ENCODE measurements at regions not wholly inside any gene's neighbourhood (a gene's known extent, or its start where the extent isn't known, plus 50 kb on each side); places are given as distances from the start of the nearest gene placed in this dataset.

DNA sequence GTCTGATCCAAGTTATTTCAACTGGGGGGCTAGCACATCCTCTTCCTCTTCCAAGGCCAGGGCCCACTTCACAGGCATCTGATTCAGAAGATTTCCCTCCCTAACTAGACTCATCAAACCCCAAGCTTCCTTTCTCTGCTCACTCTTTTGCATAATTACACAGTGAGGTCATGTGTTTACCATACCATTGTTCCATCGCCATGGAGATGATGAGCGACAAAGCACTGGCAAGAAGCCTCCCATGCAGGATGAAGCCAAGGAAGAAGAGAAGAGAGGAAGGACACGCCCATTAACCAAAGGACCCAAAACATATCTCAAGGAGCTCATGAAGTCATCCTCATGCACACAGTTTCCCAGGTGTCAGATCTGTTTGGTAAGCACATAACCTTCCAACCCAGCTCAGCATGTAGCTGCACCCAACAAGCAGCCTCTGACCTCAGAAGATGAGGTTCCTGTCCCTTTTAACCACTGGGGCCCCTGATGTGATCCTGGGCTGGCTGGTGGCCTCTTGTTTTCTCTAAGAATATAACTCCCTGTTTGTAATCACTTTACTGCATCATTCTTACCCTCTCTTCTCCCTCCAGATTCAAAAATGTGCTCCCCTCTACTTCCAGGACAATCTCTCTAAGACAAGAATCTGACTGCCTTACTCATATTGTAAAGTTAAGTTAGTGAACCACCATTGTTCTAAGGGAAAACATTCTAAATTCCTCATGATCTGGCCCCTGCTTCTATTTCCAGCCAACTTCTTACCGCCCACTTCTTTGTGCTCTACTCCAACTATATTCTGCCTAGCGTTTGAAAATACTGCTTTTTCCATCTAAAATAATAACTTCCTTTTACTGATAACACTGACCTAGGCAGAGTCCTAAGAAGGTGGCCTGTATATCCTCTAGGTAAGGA is 190.1 kb downstream of the TTC32 start:
- peak; percentile 95 for DNase-seq

DNA sequence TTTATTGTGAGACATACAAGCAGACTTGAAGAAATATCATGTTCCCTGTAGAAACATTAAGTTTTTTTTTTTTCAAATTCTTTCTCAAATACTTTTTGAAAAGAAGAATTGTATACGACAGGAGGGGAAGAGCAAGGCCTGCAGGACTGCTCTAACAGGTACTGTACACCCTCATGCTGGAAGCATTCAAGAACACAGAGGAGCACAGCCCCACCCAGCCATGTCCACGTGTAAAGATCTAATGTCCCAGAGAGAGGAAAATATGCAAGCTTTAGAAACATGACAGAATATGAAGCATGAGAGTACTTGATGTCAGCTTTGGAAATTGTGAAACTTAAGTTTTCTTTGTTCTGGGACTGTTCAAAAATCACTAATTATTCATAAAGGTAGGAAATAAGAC is 191.6 kb downstream of the TTC32 start:
- DNase-seq, result no peak

DNA sequence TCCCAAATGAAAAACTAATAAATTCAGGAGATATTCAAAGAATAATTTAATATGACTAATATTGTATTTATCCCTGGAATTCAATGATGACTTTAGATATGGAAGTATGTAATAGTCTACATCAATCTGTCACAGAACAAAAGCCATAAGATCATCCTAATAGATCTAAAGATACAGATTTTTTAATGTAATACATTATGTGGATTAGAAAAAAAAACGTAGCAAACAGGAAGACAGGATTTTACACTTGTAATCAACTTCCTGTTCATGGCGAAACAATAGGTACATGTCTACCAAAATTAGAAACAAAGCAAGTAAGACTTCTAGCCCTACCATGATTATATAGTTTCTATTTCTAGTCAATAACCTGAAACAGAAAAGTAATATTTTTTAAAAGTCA is 192.2 kb downstream of the TTC32 start:
- DNase-seq, result no peak

DNA sequence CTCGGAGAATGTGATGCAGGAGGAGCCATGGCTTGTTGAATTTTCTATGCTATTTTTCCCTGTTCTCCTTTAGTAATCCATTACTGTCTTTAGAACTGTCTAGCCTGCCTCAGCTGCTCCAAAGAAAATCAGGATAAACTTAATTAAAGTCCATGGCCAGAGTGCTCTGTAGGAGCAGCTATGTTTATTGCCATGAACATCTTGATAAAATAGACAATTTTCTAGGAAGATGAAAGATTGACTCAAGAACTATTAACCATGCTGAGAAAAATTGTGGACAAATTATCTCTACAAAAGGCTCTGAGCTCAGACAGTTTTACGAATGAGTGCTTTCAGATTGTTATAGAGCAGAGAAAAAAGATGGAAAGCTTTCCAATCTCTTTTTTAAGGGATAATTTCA is 193.0 kb downstream of the TTC32 start:
- no peak for DNase-seq

DNA sequence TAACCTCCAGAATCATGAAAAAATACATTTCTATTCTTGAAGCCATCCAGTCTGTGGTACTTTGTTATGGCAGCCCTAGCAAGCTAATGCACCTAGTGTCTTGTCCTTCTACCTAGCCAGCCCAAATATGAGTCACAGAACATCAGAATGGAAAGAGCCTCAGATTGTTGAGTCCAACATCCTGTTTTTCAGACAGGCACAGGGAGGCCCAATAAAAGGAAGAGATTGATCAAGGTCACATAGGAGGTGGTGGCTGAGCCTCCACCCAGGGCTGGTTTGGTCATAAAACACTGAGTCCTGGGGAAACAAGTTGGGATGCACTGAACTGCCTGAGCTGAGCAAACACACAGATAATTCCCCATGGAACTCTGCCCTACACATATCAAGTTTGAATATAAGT is 195.5 kb downstream of the TTC32 start:
- DNase-seq, result no peak

DNA sequence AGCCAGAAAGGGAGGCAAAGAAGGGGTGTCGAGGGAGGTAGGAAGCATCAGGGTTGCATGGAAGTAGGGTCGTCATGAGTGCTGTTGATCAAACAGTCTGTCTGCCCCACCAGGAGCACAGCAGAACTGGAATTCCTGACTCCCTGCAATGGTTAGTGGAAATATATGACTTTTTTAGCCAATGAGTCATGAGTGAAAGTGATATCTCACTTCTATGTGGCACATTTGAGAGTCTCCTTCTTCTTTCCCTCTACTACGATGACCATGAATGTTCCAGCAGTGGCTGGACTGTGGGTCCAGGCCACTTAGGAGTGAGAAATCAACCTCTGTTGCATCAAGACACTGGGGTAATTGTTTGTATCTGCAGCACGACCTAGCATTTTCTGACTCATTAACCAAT is 199.5 kb downstream of the TTC32 start:
- DNase-seq, result no peak

DNA sequence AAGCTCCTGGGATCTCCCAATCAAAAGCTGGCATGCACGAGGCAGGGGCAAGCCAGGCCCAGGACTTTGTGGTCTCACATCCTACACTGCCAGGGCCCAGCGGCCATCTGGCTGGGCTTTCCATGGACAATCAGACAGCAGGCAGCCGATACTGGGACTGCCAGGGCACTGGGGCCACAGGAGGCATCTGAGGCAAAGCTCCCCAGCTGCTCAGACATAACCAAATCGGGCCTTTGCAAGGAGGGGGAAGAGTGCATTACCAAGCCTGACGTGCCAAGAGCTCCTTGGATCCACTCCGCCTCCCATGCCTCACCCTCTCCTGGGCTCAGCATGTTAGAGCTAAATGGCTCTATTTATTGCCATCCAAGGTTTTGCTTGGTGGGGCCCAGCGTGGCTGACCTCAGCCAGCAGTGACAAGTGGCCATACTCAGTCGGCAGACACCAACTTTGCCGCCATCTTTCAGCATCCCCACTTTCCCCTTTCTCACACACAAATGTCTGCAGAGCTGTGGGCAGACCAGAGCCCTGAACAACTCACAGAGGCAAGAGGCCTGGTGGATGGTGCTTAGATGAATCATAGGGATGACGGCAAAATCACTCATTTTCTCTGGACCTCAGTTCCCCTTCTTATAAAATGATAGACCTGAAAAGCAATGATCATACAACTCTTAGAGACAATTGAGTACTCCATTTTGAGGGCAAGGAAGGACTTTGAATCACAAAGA is 200.8 kb downstream of the TTC32 start:
- peak; percentile 46 for DNase-seq

DNA sequence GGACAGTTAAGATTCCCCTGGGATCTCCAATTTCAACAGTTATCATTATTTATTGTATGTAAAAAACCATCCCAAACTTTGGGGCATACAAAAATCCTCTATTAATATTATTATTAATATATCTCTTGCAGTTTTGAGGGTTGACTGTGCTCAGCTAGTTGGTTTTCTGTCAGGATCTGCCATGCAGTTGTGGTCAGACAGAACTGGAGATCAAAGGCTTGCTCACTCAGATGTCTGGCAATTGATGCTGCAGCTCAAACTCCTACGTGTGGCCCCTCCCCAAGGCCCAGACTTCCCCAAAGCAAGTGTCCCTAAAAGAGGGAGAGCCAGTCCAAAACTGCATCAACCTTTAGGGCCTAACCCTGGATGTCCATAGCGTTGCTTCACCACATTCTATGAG is 204.7 kb downstream of the TTC32 start:
- DNase-seq, result no peak

DNA sequence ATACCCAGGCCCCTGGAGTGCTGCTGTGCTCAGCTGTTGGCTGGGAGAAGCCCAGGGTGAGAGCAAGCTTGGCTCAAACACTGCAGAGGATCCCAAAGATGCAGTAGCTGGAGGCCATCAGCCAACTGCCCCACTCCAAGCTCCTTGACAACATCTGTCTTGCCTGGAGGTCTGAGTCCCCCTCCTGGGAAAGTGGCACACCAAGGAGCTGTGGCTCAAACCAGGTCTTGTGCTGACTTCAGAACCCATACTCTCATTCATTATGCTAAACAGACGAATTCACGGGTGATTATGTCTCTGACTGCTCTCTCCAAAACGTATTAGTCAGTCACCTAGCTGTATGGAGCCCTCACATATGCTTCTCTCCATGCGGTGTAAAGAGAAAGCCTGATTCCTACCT is 206.1 kb downstream of the TTC32 start:
- no peak for DNase-seq

DNA sequence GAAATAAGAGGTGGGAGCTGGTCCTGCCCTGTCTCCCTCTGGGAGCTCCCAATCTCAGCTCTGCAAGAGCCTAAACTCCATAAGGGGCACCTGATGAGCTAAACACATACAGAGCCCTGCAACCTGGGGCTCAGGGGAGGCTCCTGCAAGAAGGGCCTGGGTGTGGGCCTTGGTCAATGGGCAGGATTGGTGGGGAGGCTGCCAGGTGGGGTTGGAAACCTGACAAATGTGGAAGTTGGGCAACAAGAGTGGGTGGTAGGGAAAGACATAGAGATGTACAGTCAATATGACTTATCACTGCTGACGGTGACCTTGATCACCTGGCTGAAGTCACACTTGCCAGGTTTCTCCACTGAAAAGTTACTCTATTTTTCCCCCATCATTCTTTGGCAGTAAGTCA is 209.9 kb downstream of the TTC32 start:
- DNase-seq, result no peak

DNA sequence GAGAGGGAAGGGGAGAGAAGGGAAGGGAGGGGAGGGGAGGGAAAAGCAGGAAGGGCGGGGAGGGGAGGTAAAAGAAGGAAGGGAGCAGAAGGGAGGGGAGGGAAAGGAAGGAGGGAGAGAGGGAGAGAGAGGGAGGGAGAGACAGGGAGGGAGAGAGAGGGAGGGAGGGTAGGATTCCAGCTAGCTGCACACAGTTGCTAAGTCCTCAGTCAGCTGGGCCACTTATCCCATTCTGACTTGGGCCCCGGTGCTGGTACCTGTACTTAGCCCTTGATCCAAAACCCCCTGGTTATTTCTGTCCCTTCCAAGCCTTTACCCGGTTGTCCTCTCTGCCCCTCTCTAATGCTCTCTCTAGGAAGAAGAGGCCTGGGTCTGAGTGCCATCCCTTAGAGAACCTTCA is 211.4 kb downstream of the TTC32 start:
- no peak for DNase-seq

DNA sequence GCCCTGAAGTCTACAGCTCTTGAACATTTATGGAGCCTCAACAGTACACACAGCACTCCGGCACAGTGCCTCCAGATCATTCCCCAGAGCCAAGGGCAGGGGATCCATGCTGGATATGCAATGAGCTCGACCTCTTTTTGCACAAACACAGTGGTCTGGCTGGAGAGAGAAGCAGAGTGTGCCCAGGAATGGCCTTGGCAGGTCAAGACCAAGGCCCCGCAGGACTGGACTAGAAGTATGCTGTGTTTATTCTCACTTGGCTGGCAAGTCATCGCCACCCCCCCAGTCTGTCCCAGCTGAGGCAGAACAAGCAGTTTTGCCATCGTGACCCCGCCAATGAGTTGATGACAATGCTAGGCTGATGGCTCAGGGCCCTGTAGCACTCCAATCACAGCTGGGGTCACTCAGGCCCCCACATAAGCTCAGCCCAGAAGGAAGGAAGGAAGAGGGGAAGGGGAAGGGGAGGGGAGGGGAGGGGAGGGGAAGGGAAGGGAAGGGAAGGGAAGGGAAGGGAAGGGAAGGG is 212.1 kb downstream of the TTC32 start:
- no peak for DNase-seq

DNA sequence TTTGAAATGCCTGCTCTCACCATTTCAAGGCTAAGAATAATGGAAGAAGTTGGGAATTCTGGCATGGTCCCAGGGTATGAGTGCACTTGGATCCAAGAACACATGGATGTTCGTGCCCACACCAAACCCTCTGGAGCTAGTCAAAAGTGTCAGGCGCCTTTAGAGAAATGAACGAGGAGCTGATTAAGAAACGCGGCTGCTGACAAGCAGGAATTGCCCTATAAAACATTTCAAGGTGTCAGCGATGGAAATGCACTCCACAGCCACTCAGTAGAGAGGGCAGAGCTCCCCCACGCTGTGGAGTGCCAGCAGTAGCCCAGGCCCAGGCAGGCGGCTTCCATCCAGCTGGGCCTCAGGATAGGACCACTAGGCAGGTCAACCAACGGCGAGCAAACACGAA is 213.7 kb downstream of the TTC32 start:
- no peak for DNase-seq

DNA sequence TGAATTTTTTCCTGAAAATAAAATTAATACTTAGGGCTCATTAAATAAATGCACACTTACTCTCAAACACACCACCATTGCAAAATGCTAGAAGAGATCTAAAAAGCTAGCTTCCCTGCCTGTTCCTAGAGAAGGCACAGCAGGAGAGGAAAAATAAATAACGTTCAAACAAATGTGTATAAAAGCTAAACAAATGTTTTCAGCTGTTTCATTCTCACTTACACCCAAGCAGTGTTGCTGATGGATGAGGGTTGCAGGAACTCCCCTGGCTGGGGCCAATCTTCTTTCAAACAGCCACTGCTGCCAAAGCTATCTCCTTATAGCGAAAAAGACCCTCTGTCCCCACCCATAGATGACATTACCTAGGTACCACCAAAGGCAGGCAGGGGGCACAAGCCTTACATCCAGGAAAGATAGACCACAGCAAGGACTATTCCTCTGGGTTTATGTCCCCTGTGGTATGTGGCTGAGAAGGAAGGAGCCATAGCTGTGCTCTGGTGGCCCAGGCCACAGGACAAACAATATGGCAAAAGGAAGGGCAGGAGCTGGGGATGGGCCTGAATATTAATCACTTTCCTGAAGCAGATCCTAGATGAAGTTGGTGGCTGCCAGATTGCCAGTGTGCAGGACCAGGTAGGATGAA is 214.6 kb downstream of the TTC32 start:
- DNase-seq, result no peak

DNA sequence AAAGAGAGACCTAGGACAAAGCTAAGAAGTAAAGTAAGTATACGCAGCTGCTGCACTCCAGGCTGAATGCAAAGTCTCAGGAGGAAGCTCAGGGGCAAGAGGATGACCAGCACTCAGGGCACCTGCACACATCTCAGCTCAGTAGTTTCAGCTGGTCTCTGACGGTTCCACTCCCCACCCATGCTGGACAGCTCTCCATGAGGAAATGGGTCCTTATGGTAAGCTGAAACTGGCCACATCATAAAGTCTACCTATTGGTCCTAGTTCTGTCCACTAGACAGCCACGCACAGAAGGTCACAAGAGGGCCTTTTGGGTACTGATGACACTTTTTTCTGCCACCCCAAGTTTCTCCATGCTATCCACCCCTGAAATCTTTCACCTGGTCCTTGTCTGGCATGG is 215.3 kb downstream of the TTC32 start:
- DNase-seq, result no peak

DNA sequence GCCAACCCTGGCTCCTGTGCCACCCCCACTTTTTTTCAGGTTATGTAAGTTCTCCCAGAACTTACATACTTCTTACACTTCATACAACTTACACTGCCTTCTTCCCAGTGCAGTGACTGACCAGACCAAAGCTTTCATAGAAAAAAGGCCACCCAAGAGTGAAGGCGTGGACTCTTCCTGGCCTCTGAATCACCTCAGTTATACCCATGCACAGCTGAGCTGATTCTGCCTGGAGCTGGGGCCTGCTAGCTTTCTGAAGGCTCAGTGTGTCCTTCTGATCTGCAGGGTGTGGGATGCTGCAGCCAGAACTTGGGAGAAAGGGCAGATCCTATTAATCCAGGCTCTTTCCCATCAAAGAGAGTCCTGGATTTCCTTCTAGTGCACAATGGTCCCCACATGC is 216.1 kb downstream of the TTC32 start:
- no peak for DNase-seq

DNA sequence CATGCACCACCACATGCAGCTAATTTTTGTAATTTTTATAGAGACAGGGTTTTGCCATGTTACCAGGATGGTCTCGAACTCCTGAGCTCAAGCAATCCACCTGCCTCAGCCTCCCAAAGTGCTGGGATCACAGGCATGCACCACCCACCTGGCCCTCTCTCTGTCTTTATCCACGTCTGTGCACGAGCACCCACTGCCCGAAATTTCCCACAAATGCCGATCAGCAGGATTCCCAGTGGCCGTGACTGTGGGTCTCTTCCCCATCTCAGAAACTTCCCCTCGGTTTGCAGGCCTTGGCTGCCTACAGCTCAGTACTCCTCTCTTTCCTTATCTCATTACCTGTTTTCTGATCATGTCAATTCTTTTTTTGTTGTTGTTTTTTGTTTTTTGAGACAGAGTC is 217.3 kb downstream of the TTC32 start:
- DNase-seq, result no peak

DNA sequence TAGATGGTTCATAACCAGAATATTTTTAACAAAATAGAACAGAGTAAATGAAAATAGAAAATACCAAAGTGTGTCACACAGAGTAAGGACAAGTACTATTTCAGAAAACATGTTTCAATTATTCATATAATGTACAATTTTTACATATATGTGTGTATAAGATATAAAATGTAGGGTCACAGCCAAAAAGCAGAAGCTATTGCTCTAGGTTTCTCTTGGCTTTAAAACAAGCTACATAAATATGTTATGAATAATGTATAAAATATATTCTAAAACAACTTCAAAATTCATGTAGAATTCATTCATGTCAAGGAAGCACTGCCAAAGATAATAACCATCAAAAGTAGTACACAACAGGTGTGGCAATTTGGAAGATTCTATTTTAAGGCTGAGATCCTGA is 218.2 kb downstream of the TTC32 start:
- no peak for DNase-seq

DNA sequence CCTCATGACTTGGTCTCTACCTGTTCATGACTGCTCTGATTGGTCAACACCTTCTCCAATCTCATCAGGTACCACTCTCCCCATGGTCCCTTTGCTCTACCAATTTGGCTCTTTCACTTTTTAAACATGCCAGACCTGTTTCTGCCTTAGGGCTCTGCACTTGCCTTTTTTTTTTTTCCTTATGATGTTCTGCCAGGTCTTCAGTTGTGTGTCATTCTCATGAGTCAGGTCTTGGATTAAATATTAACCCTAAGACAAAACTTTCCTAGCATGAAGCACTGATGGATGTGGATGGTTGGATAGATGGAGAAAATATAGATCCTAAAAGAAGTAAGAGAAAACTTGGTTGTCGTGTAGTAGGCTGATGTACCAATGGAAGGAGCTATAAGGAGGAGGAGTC is 219.3 kb downstream of the TTC32 start:
- DNase-seq, result no peak

DNA sequence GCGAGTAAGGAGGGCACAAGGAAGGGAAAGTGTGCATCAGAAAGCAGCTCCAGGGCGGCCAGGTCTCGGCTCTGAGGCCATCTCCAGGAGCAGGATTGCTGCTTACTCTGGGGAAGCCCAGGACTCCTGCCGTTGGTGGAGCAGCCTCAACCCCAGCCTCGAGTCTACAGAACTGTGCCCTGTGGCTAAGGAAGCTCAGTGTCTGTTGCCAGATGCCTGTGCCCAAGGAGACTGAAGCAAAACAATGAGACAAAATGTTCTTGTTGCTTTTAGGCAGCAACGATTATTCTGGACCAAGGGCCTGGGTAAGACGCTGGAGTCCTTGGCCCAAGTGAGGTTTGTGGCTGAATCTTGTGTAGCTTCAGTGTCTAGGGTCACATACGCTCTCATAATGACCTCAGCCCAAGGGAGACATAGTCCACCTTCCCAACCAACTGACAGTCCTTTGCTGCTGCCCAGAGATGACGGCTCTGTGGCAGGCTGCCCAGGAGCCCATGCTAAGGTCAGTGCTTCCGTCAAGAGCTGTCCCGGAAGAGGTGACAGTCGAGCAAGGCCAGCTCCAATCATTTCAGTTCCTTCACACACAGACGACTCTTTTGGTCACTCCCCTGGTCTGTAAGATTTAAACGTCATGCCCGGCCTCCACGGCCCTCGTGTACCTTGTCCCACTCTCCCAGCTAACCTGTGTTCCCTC is 223.8 kb downstream of the TTC32 start:
- DNase-seq, result no peak

DNA sequence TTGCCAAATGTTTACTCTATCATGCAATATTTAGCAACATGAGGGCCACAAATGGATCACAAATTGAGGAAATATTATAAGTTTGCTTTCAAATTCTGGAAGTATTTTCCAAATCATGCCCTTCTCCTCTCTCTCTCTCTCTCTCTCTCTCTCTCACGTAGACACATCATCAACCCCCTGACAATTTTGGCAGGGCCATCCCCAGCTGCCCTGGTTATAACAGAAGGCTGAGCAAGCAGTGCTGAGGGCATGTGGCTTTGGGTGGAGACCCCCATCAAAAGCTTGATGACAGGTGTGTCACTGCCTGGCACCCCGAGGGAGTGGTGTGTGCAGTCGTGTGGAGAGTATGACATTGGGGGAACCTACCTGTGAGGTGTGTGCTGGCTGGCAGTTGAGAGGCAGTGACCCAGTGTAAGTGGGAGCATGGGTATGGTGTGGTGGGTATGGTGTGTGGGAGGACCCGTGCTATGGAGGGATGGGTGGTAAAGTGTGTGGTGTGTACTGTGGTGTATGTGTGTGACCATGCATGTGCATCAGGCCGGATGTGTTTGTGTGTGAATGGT is 224.5 kb downstream of the TTC32 start:
- no peak for DNase-seq

DNA sequence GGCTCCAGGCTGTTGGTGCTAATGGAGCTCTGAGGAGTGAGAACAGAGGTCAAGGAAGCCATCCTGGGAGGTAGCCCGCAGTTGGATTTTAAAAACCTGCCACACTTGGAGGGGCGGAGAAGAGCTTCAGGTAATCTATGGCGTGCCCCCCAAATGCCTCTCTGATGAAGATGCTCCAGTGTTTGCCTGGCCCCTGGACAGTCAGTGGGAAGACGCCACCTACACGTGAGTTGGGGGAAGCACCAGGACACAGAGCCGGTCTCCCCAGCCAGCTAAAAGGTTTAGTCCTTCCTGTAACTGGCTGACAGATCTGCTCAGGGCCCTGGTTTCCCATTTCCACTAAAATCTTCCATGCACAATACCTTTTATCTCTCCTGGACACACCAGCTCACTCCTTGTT is 225.0 kb downstream of the TTC32 start:
- no peak for DNase-seq
